ENCODE measurements at regions not wholly inside any gene's neighbourhood (a gene's known extent, or its start where the extent isn't known, plus 50 kb on each side); places are given as distances from the start of the nearest gene placed in this dataset.

DNA sequence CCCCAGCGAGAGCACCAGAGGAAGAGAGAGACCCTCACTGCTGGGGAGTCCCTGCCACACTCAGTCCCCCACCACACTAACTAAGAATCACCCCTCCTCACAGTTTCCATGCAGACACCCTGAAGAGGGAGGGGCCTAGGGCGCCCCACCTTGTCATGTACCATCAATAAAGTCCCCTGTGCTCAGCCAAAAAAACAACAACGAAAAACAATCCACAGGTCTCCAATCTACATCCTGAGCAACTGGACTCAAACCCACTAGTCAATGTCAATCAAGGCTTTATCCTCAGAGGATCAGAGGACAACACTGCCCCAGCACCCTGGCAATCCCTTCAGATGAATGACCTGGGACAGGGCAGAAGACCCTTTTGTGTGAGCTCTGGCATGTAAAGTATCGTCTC, 210.1 kb upstream of the MSX2 start:
- H3K4me2 ChIP-seq (ENCODE audit: control insufficient read depth, insufficient read depth), result no peak overlapping the region
- no peak overlapping the region for H2AFZ ChIP-seq (ENCODE audit: control insufficient read depth, low read depth, low read length)
- no peaks in the 10 kb centered on the region for H3K27me3 ChIP-seq (replicated peaks in 1 of 2; ENCODE audit: control insufficient read depth in 2 of 2, insufficient read depth in 2 of 2, low read length in 1 of 2)
- RAD21 ChIA-PET (ENCODE audit: unreplicated experiment), result no interaction called here
- POLR2A ChIA-PET, result no interaction called here
- CTCF ChIA-PET, result no interaction called here
- no peak overlapping the region for H3K4me3 ChIP-seq
- WGBS (ENCODE audit: insufficient coverage, insufficient replicate concordance, low lambda C conversion rate, missing lambda C conversion rate), result 11% methylated on average over 4 of the region's 4 CpGs
- no peaks in the 10 kb centered on the region for H3K79me2 ChIP-seq (ENCODE audit: control insufficient read depth, insufficient read depth, low read length)
- no peaks in the 10 kb centered on the region for H3K4me1 ChIP-seq (ENCODE audit: control insufficient read depth, insufficient read depth, low read length)
- FAIRE-seq (no peak), ATAC-seq (no peak), DNase-seq (ENCODE audit: low read depth, low spot score) (no peak)
- in situ Hi-C loops (cut with MboI), result no loop called here
- intact Hi-C loops (cut with micrococcal nuclease; ENCODE audit: unreplicated experiment), result no loop called here
- H3K36me3 ChIP-seq (ENCODE audit: control insufficient read depth in 2 of 2, insufficient read depth in 2 of 2, low read length in 1 of 2), result no peaks in the 10 kb centered on the region
- no peaks in the 10 kb centered on the region for H4K20me1 ChIP-seq (ENCODE audit: control insufficient read depth, insufficient read depth)
- SMC1A ChIA-PET (ENCODE audit: uncharacterized antibody, unreplicated experiment), result no interaction called here
- H3K27ac ChIP-seq (ENCODE audit: control insufficient read depth, insufficient read depth), result no peak overlapping the region
- no TSS peak for BruUV-seq (replicated peaks)
- no peaks in the 10 kb centered on the region for H3K9me3 ChIP-seq (replicated peaks; ENCODE audit: control insufficient read depth, insufficient read depth, low read length)
- no peak overlapping the region for H3K9ac ChIP-seq (ENCODE audit: control insufficient read depth, insufficient read depth, low read length)
- TF ChIP-seq, protein P1, sequence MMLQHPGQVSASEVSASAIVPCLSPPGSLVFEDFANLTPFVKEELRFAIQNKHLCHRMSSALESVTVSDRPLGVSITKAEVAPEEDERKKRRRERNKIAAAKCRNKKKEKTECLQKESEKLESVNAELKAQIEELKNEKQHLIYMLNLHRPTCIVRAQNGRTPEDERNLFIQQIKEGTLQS (IDR thresholded peaks at IDR 0.05; ENCODE audit: borderline replicate concordance, extremely low read depth, low read depth, low read length), result no peak
- TF ChIP-seq ZNF217 (IDR thresholded peaks at IDR 0.05) (no peak), MYB (IDR thresholded peaks at IDR 0.05; ENCODE audit: borderline replicate concordance, low read depth, low read length) (no peak), NFIC (IDR thresholded peaks at IDR 0.05; ENCODE audit: low read depth, low read length) (no peak), ASH2L (IDR thresholded peaks at IDR 0.05; ENCODE audit: borderline replicate concordance, low read depth) (no peak), GABPA (IDR thresholded peaks at IDR 0.05; ENCODE audit: low read depth) (no peak)
- TF ChIP-seq, protein P2, sequence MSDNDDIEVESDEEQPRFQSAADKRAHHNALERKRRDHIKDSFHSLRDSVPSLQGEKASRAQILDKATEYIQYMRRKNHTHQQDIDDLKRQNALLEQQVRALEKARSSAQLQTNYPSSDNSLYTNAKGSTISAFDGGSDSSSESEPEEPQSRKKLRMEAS (IDR thresholded peaks at IDR 0.05; ENCODE audit: low read depth, low read length), result no peak

DNA sequence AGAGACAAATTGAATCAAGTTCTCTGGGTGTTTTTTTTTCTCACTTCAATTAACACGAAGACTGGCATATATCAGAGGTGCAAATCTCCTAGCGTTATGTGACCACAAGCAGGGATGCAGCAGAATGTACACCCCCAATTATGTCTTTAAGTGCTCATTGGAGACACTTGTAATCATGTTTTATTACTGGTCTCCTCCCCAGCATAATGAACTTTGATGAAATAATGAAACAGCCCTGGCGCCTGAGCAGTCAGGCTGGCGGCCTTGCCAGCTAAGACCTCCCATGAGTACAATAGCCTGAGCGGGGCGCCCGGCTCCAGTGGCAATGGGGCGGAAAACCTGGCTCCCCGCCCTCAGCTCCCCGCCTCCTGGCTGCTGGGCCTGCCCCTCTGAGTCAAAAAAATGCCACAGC, 209.4 kb upstream of the MSX2 start:
- Histone ChIP-seq H2AFZ (ENCODE audit: control insufficient read depth, low read depth, low read length) (no peak overlapping the region), H3K27ac (ENCODE audit: control insufficient read depth, insufficient read depth) (no peak overlapping the region), H3K4me3 (no peak overlapping the region), H3K9ac (ENCODE audit: control insufficient read depth, insufficient read depth, low read length) (no peak overlapping the region), H3K79me2 (ENCODE audit: control insufficient read depth, insufficient read depth, low read length) (no peaks in the 10 kb centered on the region), H3K4me2 (ENCODE audit: control insufficient read depth, insufficient read depth) (no peak overlapping the region), H3K27me3 (replicated peaks in 1 of 2; ENCODE audit: control insufficient read depth in 2 of 2, insufficient read depth in 2 of 2, low read length in 1 of 2) (no peaks in the 10 kb centered on the region), H3K4me1 (ENCODE audit: control insufficient read depth, insufficient read depth, low read length) (no peaks in the 10 kb centered on the region), H3K36me3 (ENCODE audit: control insufficient read depth in 2 of 2, insufficient read depth in 2 of 2, low read length in 1 of 2) (no peaks in the 10 kb centered on the region), H4K20me1 (ENCODE audit: control insufficient read depth, insufficient read depth) (no peaks in the 10 kb centered on the region), H3K9me3 (replicated peaks; ENCODE audit: control insufficient read depth, insufficient read depth, low read length) (no peaks in the 10 kb centered on the region)
- CTCF ChIA-PET, result no interaction called here
- in situ Hi-C loops (cut with MboI), result no loop called here
- POLR2A ChIA-PET, result no interaction called here
- FAIRE-seq, result no peak
- no TSS peak for BruUV-seq (replicated peaks)
- ATAC-seq, result no peak
- WGBS (ENCODE audit: insufficient coverage, insufficient replicate concordance, low lambda C conversion rate, missing lambda C conversion rate), result 19% methylated on average over 10 of the region's 10 CpGs
- no peak for DNase-seq (ENCODE audit: low read depth, low spot score)
- SMC1A ChIA-PET (ENCODE audit: uncharacterized antibody, unreplicated experiment), result no interaction called here
- intact Hi-C loops (cut with micrococcal nuclease; ENCODE audit: unreplicated experiment), result no loop called here
- RAD21 ChIA-PET (ENCODE audit: unreplicated experiment), result no interaction called here
- no peak for TF ChIP-seq RAD51 (IDR thresholded peaks at IDR 0.05)
- TF ChIP-seq, protein P3, sequence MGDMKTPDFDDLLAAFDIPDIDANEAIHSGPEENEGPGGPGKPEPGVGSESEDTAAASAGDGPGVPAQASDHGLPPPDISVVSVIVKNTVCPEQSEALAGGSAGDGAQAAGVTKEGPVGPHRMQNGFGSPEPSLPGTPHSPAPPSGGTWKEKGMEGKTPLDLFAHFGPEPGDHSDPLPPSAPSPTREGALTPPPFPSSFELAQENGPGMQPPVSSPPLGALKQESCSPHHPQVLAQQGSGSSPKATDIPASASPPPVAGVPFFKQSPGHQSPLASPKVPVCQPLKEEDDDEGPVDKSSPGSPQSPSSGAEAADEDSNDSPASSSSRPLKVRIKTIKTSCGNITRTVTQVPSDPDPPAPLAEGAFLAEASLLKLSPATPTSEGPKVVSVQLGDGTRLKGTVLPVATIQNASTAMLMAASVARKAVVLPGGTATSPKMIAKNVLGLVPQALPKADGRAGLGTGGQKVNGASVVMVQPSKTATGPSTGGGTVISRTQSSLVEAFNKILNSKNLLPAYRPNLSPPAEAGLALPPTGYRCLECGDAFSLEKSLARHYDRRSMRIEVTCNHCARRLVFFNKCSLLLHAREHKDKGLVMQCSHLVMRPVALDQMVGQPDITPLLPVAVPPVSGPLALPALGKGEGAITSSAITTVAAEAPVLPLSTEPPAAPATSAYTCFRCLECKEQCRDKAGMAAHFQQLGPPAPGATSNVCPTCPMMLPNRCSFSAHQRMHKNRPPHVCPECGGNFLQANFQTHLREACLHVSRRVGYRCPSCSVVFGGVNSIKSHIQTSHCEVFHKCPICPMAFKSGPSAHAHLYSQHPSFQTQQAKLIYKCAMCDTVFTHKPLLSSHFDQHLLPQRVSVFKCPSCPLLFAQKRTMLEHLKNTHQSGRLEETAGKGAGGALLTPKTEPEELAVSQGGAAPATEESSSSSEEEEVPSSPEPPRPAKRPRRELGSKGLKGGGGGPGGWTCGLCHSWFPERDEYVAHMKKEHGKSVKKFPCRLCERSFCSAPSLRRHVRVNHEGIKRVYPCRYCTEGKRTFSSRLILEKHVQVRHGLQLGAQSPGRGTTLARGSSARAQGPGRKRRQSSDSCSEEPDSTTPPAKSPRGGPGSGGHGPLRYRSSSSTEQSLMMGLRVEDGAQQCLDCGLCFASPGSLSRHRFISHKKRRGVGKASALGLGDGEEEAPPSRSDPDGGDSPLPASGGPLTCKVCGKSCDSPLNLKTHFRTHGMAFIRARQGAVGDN (IDR thresholded peaks at IDR 0.05), result no peak
- TF ChIP-seq, protein P4, sequence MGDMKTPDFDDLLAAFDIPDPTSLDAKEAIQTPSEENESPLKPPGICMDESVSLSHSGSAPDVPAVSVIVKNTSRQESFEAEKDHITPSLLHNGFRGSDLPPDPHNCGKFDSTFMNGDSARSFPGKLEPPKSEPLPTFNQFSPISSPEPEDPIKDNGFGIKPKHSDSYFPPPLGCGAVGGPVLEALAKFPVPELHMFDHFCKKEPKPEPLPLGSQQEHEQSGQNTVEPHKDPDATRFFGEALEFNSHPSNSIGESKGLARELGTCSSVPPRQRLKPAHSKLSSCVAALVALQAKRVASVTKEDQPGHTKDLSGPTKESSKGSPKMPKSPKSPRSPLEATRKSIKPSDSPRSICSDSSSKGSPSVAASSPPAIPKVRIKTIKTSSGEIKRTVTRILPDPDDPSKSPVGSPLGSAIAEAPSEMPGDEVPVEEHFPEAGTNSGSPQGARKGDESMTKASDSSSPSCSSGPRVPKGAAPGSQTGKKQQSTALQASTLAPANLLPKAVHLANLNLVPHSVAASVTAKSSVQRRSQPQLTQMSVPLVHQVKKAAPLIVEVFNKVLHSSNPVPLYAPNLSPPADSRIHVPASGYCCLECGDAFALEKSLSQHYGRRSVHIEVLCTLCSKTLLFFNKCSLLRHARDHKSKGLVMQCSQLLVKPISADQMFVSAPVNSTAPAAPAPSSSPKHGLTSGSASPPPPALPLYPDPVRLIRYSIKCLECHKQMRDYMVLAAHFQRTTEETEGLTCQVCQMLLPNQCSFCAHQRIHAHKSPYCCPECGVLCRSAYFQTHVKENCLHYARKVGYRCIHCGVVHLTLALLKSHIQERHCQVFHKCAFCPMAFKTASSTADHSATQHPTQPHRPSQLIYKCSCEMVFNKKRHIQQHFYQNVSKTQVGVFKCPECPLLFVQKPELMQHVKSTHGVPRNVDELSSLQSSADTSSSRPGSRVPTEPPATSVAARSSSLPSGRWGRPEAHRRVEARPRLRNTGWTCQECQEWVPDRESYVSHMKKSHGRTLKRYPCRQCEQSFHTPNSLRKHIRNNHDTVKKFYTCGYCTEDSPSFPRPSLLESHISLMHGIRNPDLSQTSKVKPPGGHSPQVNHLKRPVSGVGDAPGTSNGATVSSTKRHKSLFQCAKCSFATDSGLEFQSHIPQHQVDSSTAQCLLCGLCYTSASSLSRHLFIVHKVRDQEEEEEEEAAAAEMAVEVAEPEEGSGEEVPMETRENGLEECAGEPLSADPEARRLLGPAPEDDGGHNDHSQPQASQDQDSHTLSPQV (IDR thresholded peaks at IDR 0.05), result no peak

All from GM12878 (cell line).